Inflammatory macrophage treated with lipopolysaccharide for 1 hour (primary cell): ENCODE measurements at regions not wholly inside any gene's neighbourhood (a gene's known extent, or its start where the extent isn't known, plus 50 kb on each side); places are given as distances from the start of the nearest gene placed in this dataset.
"Not testable (repeated sequence)": the region's sequence is repeated elsewhere in the genome, so short reads cannot be mapped to it uniquely, and the experiment has no call there.

Experiments used
- DNase-seq, 2 donors: peaks; one replicate each; pipeline ENCODE4 v3.0.0-alpha.2; 2020 to 2022

GRCh38 chr2:242130682-242131081 lies 261.2 kb downstream of the RTP5 start:
- DNase-seq, result not testable (repeated sequence)

- DNase-seq, result not testable (repeated sequence)
Measured at GRCh38 chr2:242159921-242160320, 290.4 kb downstream of the RTP5 start.

- not testable (repeated sequence) for DNase-seq
Measured at GRCh38 chr2:242165115-242165514, 295.6 kb downstream of the RTP5 start.

- DNase-seq, result not testable (repeated sequence)
Measured at GRCh38 chr2:242171290-242171689, 301.8 kb downstream of the RTP5 start.
